Endodermal cell (in vitro differentiated cells): ENCODE measurements at regions not wholly inside any gene's neighbourhood (a gene's known extent, or its start where the extent isn't known, plus 50 kb on each side); places are given as distances from the start of the nearest gene placed in this dataset.

Experiments
- DNase-seq: peaks from one replicate; pipeline ENCODE4 v3.0.0-alpha.2; 2017
- H3K27ac ChIP-seq: 2 replicates; pipeline ENCODE4 v1.5.1; 2013; ENCODE audit warnings: mild to moderate bottlenecking, low read depth, low read length, moderate library complexity
- H3K27me3 ChIP-seq: 2 replicates; pipeline ENCODE4 v1.6.1; 2013; ENCODE audit warnings: mild to moderate bottlenecking, low read length, moderate library complexity; ENCODE audit not compliant: insufficient read depth, control insufficient read depth, poor library complexity, severe bottlenecking
- H3K36me3 ChIP-seq: 2 replicates; pipeline ENCODE4 v1.7.0; 2013; ENCODE audit warnings: mild to moderate bottlenecking, low read length, moderate library complexity; ENCODE audit not compliant: control insufficient read depth, insufficient read depth
- H3K4me1 ChIP-seq: one replicate; pipeline ENCODE4 v1.7.0; 2013; ENCODE audit warnings: low read length; ENCODE audit not compliant: control insufficient read depth, insufficient read depth
- H3K4me3 ChIP-seq: 2 replicates; pipeline ENCODE4 v1.5.1; 2013; ENCODE audit warnings: mild to moderate bottlenecking, low read length, moderate library complexity
- H3K9ac ChIP-seq: 2 replicates; pipeline ENCODE4 v1.6.1; 2013; ENCODE audit warnings: mild to moderate bottlenecking, low read length, moderate library complexity; ENCODE audit not compliant: poor library complexity, severe bottlenecking; ENCODE audit errors: extremely low read depth
- H3K9me3 ChIP-seq: 2 replicates; pipeline ENCODE4 v1.6.1; 2013; ENCODE audit warnings: mild to moderate bottlenecking, low read length, moderate library complexity; ENCODE audit not compliant: control insufficient read depth
- H3K27ac Mint-ChIP-seq: 2 replicates; pipeline ENCODE4 v1.8.0; 2020; ENCODE audit warnings: mixed read lengths
- H3K27me3 Mint-ChIP-seq: 2 replicates; pipeline ENCODE4 v1.8.0; 2021; ENCODE audit warnings: mild to moderate bottlenecking, mixed read lengths; ENCODE audit not compliant: insufficient read depth
- H3K36me3 Mint-ChIP-seq: 2 replicates; pipeline ENCODE4 v1.8.0; 2020; ENCODE audit warnings: low read depth, mixed read lengths
- H3K4me1 Mint-ChIP-seq: 2 replicates; pipeline ENCODE4 v1.8.0; 2020; ENCODE audit warnings: mixed read lengths
- H3K4me3 Mint-ChIP-seq: 2 replicates; pipeline ENCODE4 v1.8.0; 2020; ENCODE audit warnings: mild to moderate bottlenecking, moderate library complexity, mixed read lengths
- H3K9me3 Mint-ChIP-seq: 2 replicates; pipeline ENCODE4 v1.8.0; 2020; ENCODE audit warnings: mild to moderate bottlenecking, mixed read lengths
- WGBS, 2 experiments: methylation state at CpG; one replicate each; pipeline versions ENCODE4 v1.1.5 to v1.1.7; 2013; ENCODE audit warnings: missing lambda C conversion rate in 2 of 2, mixed read lengths in 1 of 2; ENCODE audit not compliant: insufficient coverage in 1 of 2, insufficient read length in 1 of 2; 5-methylcytosine and 5-hydroxymethylcytosine counted together
- TF ChIP-seq, protein P1 (sequence below): fragments of 200-600 bp; sonication (generic); conservative IDR thresholded peaks from 2 replicates; pipeline ENCODE4 v1.5.0; 2021; ENCODE audit warnings: antibody characterized with exemption, mild to moderate bottlenecking

DNA sequence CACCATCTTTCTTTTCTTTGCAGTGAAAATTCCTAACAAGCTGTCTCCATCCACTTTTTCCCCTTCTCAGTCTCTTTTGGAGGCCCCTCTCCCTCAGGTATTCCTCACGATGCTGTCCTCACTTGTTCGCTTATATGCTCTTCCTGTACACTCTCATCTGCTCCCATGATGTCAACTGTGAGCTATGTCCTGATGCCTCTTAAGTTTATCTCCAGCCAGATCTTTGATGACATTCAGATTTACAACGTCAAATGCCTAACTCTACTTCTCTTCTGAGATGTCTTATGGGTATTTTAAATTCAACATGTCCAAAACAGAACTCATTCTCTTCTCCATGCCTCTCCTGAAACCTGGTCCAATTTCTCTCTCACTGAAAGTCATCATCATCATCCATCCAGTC lies 55.1 kb upstream of the SERTAD2 start:
- Mint-ChIP-seq H3K9me3 (no peaks in the 10 kb centered on the region), H3K4me3 (no peak overlapping the region), H3K27ac (no peak overlapping the region), H3K36me3 (no peaks in the 10 kb centered on the region), H3K27me3 (no peaks in the 10 kb centered on the region), H3K4me1 (no peaks in the 10 kb centered on the region)
- TF ChIP-seq, protein P1, sequence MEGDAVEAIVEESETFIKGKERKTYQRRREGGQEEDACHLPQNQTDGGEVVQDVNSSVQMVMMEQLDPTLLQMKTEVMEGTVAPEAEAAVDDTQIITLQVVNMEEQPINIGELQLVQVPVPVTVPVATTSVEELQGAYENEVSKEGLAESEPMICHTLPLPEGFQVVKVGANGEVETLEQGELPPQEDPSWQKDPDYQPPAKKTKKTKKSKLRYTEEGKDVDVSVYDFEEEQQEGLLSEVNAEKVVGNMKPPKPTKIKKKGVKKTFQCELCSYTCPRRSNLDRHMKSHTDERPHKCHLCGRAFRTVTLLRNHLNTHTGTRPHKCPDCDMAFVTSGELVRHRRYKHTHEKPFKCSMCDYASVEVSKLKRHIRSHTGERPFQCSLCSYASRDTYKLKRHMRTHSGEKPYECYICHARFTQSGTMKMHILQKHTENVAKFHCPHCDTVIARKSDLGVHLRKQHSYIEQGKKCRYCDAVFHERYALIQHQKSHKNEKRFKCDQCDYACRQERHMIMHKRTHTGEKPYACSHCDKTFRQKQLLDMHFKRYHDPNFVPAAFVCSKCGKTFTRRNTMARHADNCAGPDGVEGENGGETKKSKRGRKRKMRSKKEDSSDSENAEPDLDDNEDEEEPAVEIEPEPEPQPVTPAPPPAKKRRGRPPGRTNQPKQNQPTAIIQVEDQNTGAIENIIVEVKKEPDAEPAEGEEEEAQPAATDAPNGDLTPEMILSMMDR: no peak
- H3K27me3 ChIP-seq: no peaks in the 10 kb centered on the region
- 88 to 95% methylated on average over 3 of the region's 3 CpGs for WGBS, 2 experiments
- no peak overlapping the region for H3K4me3 ChIP-seq
- H3K9me3 ChIP-seq: no peaks in the 10 kb centered on the region
- H3K36me3 ChIP-seq: no peaks in the 10 kb centered on the region
- H3K4me1 ChIP-seq: no peaks in the 10 kb centered on the region
- H3K9ac ChIP-seq: no peak overlapping the region
- no peak overlapping the region for H3K27ac ChIP-seq
- DNase-seq: no peak

GRCh38 chr2:64711252-64711800 lies 57.6 kb upstream of the SERTAD2 start:
- no peaks in the 10 kb centered on the region for H3K36me3 Mint-ChIP-seq

GRCh38 chr2:64713686-64714085 lies 60.0 kb upstream of the SERTAD2 start:
- H3K4me1 ChIP-seq: peaks cover 10% of the 10 kb centered on the region
- no peak overlapping the region for H3K27ac Mint-ChIP-seq
- no peak overlapping the region for H3K4me3 ChIP-seq
- H3K27ac ChIP-seq: no peak overlapping the region
- H3K27me3 Mint-ChIP-seq: no peaks in the 10 kb centered on the region
- H3K9me3 Mint-ChIP-seq: no peaks in the 10 kb centered on the region
- no peaks in the 10 kb centered on the region for H3K36me3 ChIP-seq
- no peak for DNase-seq
- WGBS, 2 experiments: 92 to 95% methylated on average over 2 of the region's 2 CpGs
- no peak overlapping the region for H3K9ac ChIP-seq
- H3K9me3 ChIP-seq: no peaks in the 10 kb centered on the region
- peaks cover 6% of the 10 kb centered on the region for H3K4me1 Mint-ChIP-seq
- H3K4me3 Mint-ChIP-seq: no peak overlapping the region
- no peaks in the 10 kb centered on the region for H3K27me3 ChIP-seq
- H3K36me3 Mint-ChIP-seq: no peaks in the 10 kb centered on the region
- TF ChIP-seq, protein P1: no peak

More at GRCh38 chr2:64711252-64711800, 57.6 kb upstream of the SERTAD2 start:
- no peak for DNase-seq
- WGBS, 2 experiments: 88 to 95% methylated on average over 5 to 7 of the region's 7 CpGs
- TF ChIP-seq, protein P1: no peak
- Mint-ChIP-seq H3K9me3 (no peaks in the 10 kb centered on the region), H3K27me3 (no peaks in the 10 kb centered on the region), H3K4me1 (no peaks in the 10 kb centered on the region), H3K27ac (no peak overlapping the region), H3K4me3 (no peak overlapping the region)
- H3K4me1 ChIP-seq: peaks cover 4% of the 10 kb centered on the region
- no peaks in the 10 kb centered on the region for H3K27me3 ChIP-seq
- no peaks in the 10 kb centered on the region for H3K36me3 ChIP-seq
- H3K4me3 ChIP-seq: no peak overlapping the region
- no peaks in the 10 kb centered on the region for H3K9me3 ChIP-seq
- H3K27ac ChIP-seq: no peak overlapping the region
- H3K9ac ChIP-seq: no peak overlapping the region
